OCI-LY7 (cell line): ENCODE measurements at regions not wholly inside any gene's neighbourhood (a gene's known extent, or its start where the extent isn't known, plus 50 kb on each side); places are given as distances from the start of the nearest gene placed in this dataset.

Source experiments
- CTCF ChIP-seq: fragments of 200-600 bp; sonication (generic); conservative IDR thresholded peaks from 2 replicates; pipeline ENCODE4 v1.5.1; 2014; ENCODE audit warnings: mild to moderate bottlenecking, antibody characterized with exemption, low read length, moderate library complexity, mixed read lengths
- EZH2phosphoT487 ChIP-seq: fragments of 200-600 bp; sonication (generic); IDR thresholded peaks from 2 replicates; pipeline ENCODE4 v1.6.1; 2018; ENCODE audit warnings: low read depth, borderline replicate concordance, mild to moderate bottlenecking, mixed run types, antibody characterized with exemption, low read length, moderate library complexity, mixed read lengths

- no peak for TF ChIP-seq CTCF
- TF ChIP-seq EZH2phosphoT487: no peak
Measured at GRCh38 chr4:26084414-26084813, 170.4 kb downstream of the SMIM20 start.
